GM18526 (cell line): ENCODE measurements at regions not wholly inside any gene's neighbourhood (a gene's known extent, or its start where the extent isn't known, plus 50 kb on each side); places are given as distances from the start of the nearest gene placed in this dataset.

ENCODE experiments used
- POLR2A ChIP-seq: IDR thresholded peaks from 3 replicates; pipeline ENCODE4 v1.6.1; 2011; ENCODE audit not compliant: insufficient read length; ENCODE audit errors: extremely low read depth

DNA sequence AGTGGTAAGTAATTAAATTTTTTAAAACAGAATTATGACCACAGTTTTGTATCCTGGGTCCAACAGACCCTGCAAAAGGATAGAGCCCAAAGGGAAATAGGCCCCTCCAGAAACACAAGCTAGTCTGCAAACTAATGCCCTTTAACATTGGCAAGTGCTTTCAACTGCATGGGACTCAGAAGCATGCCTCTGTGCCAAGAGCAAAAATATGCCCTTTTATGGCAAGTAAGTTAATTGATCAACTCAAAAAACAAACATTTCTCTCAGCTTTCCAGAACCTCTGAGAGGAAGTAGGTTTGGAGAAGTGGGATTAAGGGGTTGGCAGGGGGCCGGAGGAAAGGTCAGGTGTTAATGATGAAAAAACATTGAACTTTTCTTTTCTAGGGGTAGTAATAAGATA lies 186.6 kb upstream of the PRSS1 start:
- no peak for TF ChIP-seq POLR2A

DNA sequence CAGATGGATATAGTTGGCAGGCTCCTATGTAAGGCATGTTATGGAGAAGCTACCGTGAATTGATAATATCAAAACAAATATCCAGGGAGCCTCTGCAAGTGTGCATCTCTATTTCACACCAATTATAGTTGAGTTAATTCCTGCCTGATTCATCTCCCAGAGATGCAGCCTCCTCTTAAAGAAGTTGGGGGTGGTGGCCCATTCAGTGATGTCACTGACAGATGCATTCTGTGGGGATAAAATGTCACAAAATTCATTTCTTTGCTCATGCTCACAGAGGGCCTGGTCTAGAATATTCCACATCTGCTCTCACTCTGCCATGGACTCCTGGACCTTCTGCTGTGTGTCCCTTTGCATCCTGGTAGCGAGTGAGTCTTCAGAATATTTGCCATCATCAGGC lies 189.1 kb upstream of the PRSS1 start:
- TF ChIP-seq POLR2A = no peak

GRCh38 chr7:142557971-142558582 lies 191.2 kb upstream of the PRSS1 start:
- no peak for TF ChIP-seq POLR2A

- no peak for TF ChIP-seq POLR2A
Measured at GRCh38 chr7:142556740-142557139, 192.5 kb upstream of the PRSS1 start.

DNA sequence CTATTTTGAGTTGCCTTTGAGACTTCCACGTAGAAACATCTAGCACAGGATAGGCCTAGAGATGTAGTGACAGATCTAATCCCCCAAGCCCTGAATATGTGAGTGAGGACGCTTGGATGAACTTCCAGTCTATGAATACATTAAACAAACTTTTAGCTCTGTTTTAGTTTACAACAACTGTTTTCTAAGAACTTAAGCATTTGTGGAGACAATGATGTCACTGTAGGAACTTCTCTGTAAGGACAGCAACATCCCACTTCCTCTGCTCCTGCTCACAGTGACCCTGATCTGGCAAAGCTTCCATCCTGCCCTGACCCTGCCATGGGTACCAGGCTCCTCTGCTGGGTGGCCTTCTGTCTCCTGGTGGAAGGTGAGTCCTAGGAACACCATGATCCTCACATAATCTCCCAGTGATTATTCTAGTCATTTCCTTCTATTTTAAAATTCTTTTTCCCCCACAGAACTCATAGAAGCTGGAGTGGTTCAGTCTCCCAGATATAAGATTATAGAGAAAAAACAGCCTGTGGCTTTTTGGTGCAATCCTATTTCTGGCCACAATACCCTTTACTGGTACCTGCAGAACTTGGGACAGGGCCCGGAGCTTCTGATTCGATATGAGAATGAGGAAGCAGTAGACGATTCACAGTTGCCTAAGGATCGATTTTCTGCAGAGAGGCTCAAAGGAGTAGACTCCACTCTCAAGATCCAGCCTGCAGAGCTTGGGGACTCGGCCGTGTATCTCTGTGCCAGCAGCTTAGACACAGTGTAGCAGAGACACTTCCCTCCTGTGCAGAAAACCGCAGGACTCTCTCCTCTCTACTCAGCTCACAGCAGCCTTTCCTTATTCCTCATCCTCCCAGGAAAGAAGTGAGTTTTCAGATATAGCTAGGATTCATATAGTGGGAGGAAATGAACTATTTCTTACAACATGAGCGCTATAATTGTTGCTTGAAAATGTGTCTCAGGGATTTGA lies 194.4 kb upstream of the PRSS1 start:
- no peak for TF ChIP-seq POLR2A

DNA sequence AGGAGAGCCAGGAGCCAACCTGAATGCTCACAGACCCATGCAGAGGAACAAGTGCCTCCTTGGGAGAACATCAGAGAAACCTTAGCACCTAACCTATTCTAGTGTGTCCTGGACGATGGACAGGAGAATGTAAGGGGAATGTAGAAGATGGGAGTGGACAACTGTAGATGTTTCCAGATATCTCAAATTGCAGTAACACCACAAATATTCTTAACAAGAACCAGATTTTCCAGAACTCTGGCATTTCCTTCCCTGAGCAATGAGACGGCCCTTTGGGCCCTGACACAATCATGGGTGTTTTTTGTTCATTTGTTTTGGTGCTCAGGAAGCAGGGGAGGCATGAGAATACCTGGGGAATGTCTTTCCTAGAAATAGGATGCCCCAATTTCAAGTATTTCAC lies 196.1 kb upstream of the PRSS1 start:
- no peak for TF ChIP-seq POLR2A

- TF ChIP-seq POLR2A = no peak
Measured at GRCh38 chr7:142548978-142549377, 200.3 kb upstream of the PRSS1 start.

- TF ChIP-seq POLR2A = no peak
Measured at GRCh38 chr7:142546452-142546851, 202.8 kb upstream of the PRSS1 start.

DNA sequence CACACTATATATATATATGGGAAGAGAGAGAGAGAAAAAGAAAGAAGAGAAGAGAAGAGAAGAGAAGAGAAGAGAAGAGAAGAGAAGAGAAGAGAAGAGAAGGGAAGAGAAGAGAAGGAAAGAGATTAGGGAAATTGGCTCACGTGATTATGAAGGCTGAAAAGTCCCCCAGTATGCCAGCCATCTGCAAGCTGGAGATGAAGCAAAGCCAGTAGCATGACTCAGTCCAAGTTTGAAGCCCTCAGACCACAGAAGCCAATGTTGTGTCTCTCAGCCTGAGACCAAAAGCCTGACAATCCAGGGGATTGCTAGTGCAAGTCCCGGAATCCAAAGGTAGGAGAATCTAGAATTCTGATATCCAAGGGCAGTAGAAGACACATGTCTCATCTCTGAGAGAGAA lies 206.3 kb upstream of the PRSS1 start:
- no peak for TF ChIP-seq POLR2A

DNA sequence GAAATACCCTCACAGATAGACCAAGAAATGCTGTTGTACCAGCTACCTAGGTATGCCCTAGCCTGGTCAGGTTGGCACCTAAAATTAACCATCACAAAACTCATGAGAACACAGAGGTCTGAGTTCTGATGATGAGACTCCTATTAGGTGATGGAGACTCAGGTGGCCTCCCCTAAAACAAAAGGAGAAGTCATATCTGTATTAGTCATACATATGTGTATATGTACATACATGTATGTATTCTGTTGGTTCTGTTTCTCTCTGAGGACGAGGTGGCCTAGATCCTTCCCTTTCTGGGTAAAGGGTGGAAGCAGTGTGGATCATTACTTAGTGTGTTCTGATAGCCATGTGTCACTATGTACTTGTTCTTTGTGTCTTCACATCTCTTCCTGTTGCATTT lies 207.2 kb upstream of the PRSS1 start:
- no peak for TF ChIP-seq POLR2A

- no peak for TF ChIP-seq POLR2A
Measured at GRCh38 chr7:142540371-142540770, 208.9 kb upstream of the PRSS1 start.

GRCh38 chr7:142539901-142540300 lies 209.4 kb upstream of the PRSS1 start:
- no peak for TF ChIP-seq POLR2A

DNA sequence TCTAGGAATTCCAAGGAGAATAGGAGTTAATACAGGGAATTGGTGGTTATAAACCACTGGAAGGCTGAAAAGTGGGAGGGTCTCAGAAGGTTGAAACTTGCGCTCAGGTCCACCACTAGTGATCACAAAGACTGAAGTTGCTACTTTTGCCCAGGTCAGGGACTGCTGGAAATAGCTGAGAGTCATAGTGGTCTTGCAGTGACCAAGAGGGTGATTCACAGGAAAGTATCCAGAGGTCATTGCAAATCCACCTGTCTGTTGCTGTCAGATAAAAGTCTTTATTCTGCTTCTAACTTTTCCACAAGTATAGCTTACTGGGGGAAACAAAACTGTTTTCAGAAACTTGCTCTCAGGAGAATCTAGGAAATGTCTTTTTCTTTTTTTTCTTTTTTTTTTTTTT lies 211.5 kb upstream of the PRSS1 start:
- TF ChIP-seq POLR2A = no peak

DNA sequence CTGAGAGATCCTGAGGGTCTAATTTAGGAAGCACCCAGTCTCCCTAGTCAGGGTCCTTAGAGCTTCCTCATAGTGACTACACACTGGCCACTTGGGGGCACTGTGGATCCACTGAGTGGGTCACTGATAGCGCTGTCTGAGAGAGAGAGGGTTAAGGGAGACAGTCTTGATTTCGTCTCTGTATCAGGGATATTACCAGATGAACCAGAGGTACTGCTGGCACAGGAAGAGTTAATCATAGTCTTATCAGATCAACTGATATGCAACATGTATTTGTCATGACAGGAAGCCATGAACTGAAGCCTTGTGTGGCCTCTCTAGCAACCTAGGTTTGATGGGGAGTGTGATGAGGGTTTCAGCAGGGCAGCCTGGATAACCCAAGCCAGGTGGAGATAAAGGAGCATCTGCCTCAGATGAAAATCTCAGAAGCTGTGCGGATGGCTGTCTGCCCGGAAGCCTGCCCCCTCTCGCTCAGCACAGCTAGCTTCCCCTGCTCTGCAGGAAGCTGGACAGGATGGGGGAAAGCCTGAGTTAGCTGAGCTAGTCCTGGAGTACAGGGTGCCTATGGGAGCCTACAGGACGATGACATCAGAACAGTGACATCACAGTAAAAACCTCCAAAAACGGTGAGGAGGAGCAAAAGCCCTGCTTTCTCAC lies 214.0 kb upstream of the PRSS1 start:
- no peak for TF ChIP-seq POLR2A

DNA sequence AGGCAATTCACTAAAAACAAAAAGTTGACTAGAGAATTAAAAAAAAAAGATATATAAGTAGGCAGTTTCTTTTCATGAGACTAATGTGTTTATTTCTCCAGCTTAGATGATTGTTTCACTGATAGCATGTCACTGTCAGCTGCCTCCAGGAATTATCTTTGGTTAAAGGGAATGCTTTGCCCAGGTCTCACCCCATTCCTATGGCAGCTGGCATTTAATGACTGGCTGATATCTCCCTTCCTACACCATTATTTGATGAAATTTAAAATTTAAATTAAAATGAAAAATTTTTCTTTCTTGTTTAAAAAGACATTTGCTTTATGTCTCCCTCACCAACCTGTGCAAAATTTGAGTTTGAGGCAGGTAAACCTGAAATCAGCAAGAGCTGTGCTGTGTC lies 214.5 kb upstream of the PRSS1 start:
- TF ChIP-seq POLR2A = no peak

- TF ChIP-seq POLR2A = no peak
Measured at GRCh38 chr7:142533920-142534319, 215.4 kb upstream of the PRSS1 start.

DNA sequence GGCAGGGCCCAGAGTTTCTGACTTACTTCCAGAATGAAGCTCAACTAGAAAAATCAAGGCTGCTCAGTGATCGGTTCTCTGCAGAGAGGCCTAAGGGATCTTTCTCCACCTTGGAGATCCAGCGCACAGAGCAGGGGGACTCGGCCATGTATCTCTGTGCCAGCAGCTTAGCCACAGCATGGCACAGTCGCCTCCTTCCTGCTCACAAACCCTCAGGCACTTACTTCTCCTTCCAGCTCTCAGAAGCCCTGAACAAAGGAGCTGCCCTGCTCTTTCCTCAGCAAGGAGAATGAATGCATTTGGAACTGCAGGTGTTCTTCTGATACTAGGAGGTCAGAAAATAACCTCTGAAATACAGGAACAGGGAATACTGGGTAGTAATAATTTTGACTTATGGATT lies 219.7 kb upstream of the PRSS1 start:
- no peak for TF ChIP-seq POLR2A
